ENCODE measurements at regions not wholly inside any gene's neighbourhood (a gene's known extent, or its start where the extent isn't known, plus 50 kb on each side); places are given as distances from the start of the nearest gene placed in this dataset.

DNA sequence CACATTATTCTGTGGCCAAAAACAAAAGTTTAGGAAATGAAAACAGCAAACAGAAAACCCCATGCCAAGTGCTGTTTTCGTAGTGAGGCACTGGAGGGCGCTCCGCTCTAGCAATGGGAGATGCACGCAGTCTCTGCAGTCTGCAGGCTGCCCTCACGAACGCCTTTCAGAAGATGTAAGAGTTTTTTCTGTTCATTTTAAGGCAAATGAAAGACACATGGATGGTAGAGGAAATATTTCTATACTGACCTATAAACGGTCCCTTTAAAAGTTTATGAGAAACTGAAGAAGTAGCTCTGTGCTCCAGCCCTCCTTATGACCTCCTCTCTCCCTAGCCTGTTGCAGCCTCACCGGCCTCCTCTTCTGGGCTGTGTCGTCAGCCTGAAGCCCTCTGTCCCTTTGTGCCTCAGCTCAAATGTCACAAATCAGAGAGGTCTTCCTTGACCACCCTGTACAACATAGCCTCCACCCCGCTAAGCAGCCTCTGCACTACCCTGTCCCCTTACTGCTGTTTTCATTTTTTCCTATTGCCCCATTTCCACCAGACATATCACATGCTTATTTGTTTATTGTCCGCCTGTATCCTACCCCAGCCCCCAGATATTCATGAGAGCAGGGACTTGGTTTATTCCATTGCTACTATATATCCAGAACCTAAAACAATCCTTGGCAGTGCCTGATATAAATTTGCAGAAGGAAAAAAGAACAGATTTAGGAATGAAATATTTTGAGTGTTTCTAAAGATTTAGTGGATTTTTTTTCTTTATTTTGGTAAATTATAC lies 116.4 kb downstream of the TM9SF2 start:
- TF ChIP-seq, protein P1, sequence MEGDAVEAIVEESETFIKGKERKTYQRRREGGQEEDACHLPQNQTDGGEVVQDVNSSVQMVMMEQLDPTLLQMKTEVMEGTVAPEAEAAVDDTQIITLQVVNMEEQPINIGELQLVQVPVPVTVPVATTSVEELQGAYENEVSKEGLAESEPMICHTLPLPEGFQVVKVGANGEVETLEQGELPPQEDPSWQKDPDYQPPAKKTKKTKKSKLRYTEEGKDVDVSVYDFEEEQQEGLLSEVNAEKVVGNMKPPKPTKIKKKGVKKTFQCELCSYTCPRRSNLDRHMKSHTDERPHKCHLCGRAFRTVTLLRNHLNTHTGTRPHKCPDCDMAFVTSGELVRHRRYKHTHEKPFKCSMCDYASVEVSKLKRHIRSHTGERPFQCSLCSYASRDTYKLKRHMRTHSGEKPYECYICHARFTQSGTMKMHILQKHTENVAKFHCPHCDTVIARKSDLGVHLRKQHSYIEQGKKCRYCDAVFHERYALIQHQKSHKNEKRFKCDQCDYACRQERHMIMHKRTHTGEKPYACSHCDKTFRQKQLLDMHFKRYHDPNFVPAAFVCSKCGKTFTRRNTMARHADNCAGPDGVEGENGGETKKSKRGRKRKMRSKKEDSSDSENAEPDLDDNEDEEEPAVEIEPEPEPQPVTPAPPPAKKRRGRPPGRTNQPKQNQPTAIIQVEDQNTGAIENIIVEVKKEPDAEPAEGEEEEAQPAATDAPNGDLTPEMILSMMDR (IDR thresholded peaks at IDR 0.05; ENCODE audit: borderline replicate concordance, extremely low read depth, low read length, poor library complexity, severe bottlenecking) = peak; percentile 53
- TF ChIP-seq EZH2 (IDR thresholded peaks at IDR 0.05; ENCODE audit: borderline replicate concordance, low read depth, low read length, severe bottlenecking) = no peak
- H3K4me1 ChIP-seq (ENCODE audit: insufficient read depth, low read length) = no peaks in the 10 kb centered on the region
- H3K27me3 ChIP-seq (ENCODE audit: insufficient read depth, low read length, poor library complexity) = no peaks in the 10 kb centered on the region
- peaks cover 7% of the 10 kb centered on the region; the same call in 1 of the 2 replicates for H3K79me2 ChIP-seq (ENCODE audit: insufficient read depth, low read length)
- H3K4me3 ChIP-seq (ENCODE audit: low read depth in 1 of 2, low read length in 2 of 2) = no peak overlapping the region
- no peak overlapping the region for H3K4me2 ChIP-seq (ENCODE audit: insufficient read depth, low read length)
- DNase-seq (no peak), ATAC-seq (ENCODE audit: insufficient read depth, low read depth) (peak; percentile 50; the same call in 2 of the 3 replicates)
- H3K36me3 ChIP-seq (ENCODE audit: insufficient read depth, low read length) = no peaks in the 10 kb centered on the region
- H3K27ac ChIP-seq (ENCODE audit: low read length) = no peak overlapping the region
- H4K20me1 ChIP-seq (ENCODE audit: insufficient read depth, low read length) = 0 out of 2 replicates have a peak, but pooled peaks cover 4% of the 10 kb centered on the region
- no peak overlapping the region for H2AFZ ChIP-seq (ENCODE audit: low read depth, low read length)
- H3K9me3 ChIP-seq (ENCODE audit: insufficient read depth, low read length, severe bottlenecking) = no peaks in the 10 kb centered on the region
- H3K9ac ChIP-seq (ENCODE audit: low read depth, low read length) = no peak overlapping the region

DNA sequence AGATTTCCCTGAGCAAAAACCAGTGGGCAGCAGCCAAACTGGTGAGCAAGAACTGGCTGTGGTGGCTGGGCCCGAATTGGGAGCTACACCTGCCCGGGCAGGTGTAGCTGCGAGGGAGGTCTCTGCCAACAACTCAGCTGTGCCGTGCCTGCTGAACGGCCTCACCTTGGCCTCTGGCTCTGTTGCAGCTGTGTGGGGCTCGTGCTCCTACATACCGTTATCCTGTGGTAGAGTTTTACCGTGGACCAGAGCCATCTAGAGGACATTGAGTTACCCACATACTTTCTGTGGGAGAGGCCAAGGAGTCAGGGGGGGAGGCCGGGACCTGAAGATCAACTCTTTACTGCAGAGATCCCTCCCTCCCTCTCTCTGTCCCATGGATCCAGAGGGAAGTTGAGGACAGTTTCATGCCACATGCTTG lies 113.2 kb downstream of the TM9SF2 start:
- H3K27me3 ChIP-seq (ENCODE audit: insufficient read depth, low read length, poor library complexity) = no peaks in the 10 kb centered on the region
- no peaks in the 10 kb centered on the region for H3K9me3 ChIP-seq (ENCODE audit: insufficient read depth, low read length, severe bottlenecking)
- H2AFZ ChIP-seq (ENCODE audit: low read depth, low read length) = no peak overlapping the region
- no peak overlapping the region for H3K4me2 ChIP-seq (ENCODE audit: insufficient read depth, low read length)
- no peaks in the 10 kb centered on the region for H3K4me1 ChIP-seq (ENCODE audit: insufficient read depth, low read length)
- no peaks in the 10 kb centered on the region for H4K20me1 ChIP-seq (ENCODE audit: insufficient read depth, low read length)
- H3K27ac ChIP-seq (ENCODE audit: low read length) = no peak overlapping the region
- no peak for DNase-seq
- H3K36me3 ChIP-seq (ENCODE audit: insufficient read depth, low read length) = no peaks in the 10 kb centered on the region
- TF ChIP-seq EZH2 (IDR thresholded peaks at IDR 0.05; ENCODE audit: borderline replicate concordance, low read depth, low read length, severe bottlenecking) = no peak
- TF ChIP-seq, protein P1 (IDR thresholded peaks at IDR 0.05; ENCODE audit: borderline replicate concordance, extremely low read depth, low read length, poor library complexity, severe bottlenecking) = no peak
- peaks cover 9% of the 10 kb centered on the region; the same call in 1 of the 2 replicates for H3K79me2 ChIP-seq (ENCODE audit: insufficient read depth, low read length)
- ATAC-seq (ENCODE audit: insufficient read depth, low read depth) = peak; percentile 57; the same call in 2 of the 3 replicates
- no peak overlapping the region for H3K9ac ChIP-seq (ENCODE audit: low read depth, low read length)
- no peak overlapping the region for H3K4me3 ChIP-seq (ENCODE audit: low read depth in 1 of 2, low read length in 2 of 2)
